ENCODE measurements at regions not wholly inside any gene's neighbourhood (a gene's known extent, or its start where the extent isn't known, plus 50 kb on each side); places are given as distances from the start of the nearest gene placed in this dataset.
A peak's percentile ranks its signal among the peaks of the same experiment; 100 is the strongest.

DNA sequence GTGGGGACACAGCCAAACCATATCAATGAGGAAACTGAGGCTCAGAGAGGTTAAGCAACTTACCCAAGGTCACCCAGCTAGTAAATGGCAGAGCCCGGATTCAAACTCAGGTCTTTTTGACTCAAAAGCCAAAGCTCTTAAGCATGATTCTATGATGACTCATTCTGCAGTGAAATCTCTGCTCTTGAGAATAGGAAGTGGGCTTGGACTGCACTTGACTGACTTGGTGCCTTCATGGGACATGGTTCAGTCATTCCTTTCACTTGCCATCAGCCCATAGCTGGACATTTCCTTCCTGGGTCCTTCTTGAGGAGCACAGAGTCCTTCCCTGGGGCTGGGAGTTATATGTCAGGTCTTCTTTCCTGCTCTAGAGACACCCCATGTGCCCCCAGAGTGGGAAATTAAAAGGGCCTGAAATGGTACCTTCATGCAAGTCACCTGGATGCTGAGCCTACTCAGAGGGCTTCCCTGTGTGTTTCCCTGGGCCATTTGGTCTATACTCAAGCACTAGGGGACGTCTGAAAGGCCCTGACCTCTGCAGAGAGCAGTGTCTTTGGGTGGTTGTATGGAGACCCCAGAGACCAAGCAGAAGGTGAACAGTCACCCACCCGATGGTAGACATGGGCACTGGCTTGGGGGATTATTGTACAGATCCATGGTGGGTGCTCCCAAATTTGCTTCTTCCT, 62.4 kb upstream of the SDK1 start:
- Histone ChIP-seq H3K4me3 (ENCODE audit: insufficient read depth, low read depth, low read length) (no peak overlapping the region), H3K27ac (ENCODE audit: low read depth, low read length) (no peak overlapping the region), H4K20me1 (ENCODE audit: insufficient read depth, low read length) (no peaks in the 10 kb centered on the region), H3K36me3 (ENCODE audit: insufficient read depth, low read length) (no peaks in the 10 kb centered on the region), H3K9ac (ENCODE audit: low read length) (no peak overlapping the region), H3K9me3 (ENCODE audit: insufficient read depth, low read depth, low read length) (peaks cover 18% of the 10 kb centered on the region), H2AFZ (ENCODE audit: low read depth, low read length) (no peak overlapping the region), H3K4me2 (ENCODE audit: low read length) (peak overlapping the region; percentile 44), H3K4me1 (ENCODE audit: insufficient read depth, low read length) (peaks cover 2% of the 10 kb centered on the region), H3K79me2 (ENCODE audit: insufficient read depth, low read length) (no peaks in the 10 kb centered on the region), H3K27me3 (ENCODE audit: insufficient read depth, low read length) (no peaks in the 10 kb centered on the region)
- H3K9me3 Mint-ChIP-seq (ENCODE audit: unreplicated experiment) = peaks cover 15% of the 10 kb centered on the region
- no peak for FAIRE-seq
- H3K36me3 Mint-ChIP-seq (ENCODE audit: low read depth, unreplicated experiment) = no peaks in the 10 kb centered on the region
- H3K27ac Mint-ChIP-seq (ENCODE audit: unreplicated experiment) = no peak overlapping the region
- no peaks in the 10 kb centered on the region for H3K4me1 Mint-ChIP-seq (ENCODE audit: low read depth, unreplicated experiment)
- no peak overlapping the region for H3K4me3 Mint-ChIP-seq (ENCODE audit: unreplicated experiment)
- DNase-seq (ENCODE audit: low read depth) = peak; percentile 16
- TF ChIP-seq EZH2 (IDR thresholded peaks at IDR 0.05; ENCODE audit: insufficient read depth, low read length) = no peak
- H3K27me3 Mint-ChIP-seq (ENCODE audit: low read depth, unreplicated experiment) = peaks cover 6% of the 10 kb centered on the region

DNA sequence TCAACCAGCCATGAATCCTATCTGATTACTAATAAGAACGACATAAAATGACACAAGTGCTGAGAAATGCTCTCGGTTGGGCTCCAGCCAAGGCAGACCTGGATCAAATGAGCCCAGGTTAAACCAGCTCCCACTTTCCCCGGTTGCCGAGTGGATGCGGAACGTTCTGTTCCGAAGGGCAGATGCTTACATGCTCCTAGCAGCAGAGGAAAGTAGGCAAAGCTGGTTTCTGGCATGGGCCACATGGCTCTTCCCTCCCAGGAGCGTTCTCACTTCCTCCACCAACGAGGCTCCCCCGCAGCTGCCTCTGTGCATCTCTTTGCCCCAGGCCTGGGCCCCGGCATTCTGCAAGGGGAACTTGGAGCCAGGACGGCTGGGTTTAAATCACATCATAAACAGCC, 61.8 kb upstream of the SDK1 start:
- H3K27ac Mint-ChIP-seq (ENCODE audit: unreplicated experiment) = no peak overlapping the region
- Histone ChIP-seq H3K4me1 (ENCODE audit: insufficient read depth, low read length) (peaks cover 8% of the 10 kb centered on the region), H3K27ac (ENCODE audit: low read depth, low read length) (no peak overlapping the region), H4K20me1 (ENCODE audit: insufficient read depth, low read length) (no peaks in the 10 kb centered on the region), H3K36me3 (ENCODE audit: insufficient read depth, low read length) (no peaks in the 10 kb centered on the region), H3K27me3 (ENCODE audit: insufficient read depth, low read length) (no peaks in the 10 kb centered on the region), H3K9ac (ENCODE audit: low read length) (no peak overlapping the region), H3K79me2 (ENCODE audit: insufficient read depth, low read length) (no peaks in the 10 kb centered on the region), H3K9me3 (ENCODE audit: insufficient read depth, low read depth, low read length) (peaks cover 18% of the 10 kb centered on the region), H3K4me2 (ENCODE audit: low read length) (peak overlapping the region; percentile 44), H3K4me3 (ENCODE audit: insufficient read depth, low read depth, low read length) (no peak overlapping the region), H2AFZ (ENCODE audit: low read depth, low read length) (no peak overlapping the region)
- peaks cover 4% of the 10 kb centered on the region for H3K4me1 Mint-ChIP-seq (ENCODE audit: low read depth, unreplicated experiment)
- H3K4me3 Mint-ChIP-seq (ENCODE audit: unreplicated experiment) = no peak overlapping the region
- FAIRE-seq (no peak), DNase-seq (ENCODE audit: low read depth) (peak; percentile 25)
- H3K9me3 Mint-ChIP-seq (ENCODE audit: unreplicated experiment) = peaks cover 15% of the 10 kb centered on the region
- peaks cover 6% of the 10 kb centered on the region for H3K27me3 Mint-ChIP-seq (ENCODE audit: low read depth, unreplicated experiment)
- no peak for TF ChIP-seq EZH2 (IDR thresholded peaks at IDR 0.05; ENCODE audit: insufficient read depth, low read length)
- TF ChIP-seq, protein P1, sequence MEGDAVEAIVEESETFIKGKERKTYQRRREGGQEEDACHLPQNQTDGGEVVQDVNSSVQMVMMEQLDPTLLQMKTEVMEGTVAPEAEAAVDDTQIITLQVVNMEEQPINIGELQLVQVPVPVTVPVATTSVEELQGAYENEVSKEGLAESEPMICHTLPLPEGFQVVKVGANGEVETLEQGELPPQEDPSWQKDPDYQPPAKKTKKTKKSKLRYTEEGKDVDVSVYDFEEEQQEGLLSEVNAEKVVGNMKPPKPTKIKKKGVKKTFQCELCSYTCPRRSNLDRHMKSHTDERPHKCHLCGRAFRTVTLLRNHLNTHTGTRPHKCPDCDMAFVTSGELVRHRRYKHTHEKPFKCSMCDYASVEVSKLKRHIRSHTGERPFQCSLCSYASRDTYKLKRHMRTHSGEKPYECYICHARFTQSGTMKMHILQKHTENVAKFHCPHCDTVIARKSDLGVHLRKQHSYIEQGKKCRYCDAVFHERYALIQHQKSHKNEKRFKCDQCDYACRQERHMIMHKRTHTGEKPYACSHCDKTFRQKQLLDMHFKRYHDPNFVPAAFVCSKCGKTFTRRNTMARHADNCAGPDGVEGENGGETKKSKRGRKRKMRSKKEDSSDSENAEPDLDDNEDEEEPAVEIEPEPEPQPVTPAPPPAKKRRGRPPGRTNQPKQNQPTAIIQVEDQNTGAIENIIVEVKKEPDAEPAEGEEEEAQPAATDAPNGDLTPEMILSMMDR (IDR thresholded peaks at IDR 0.05; ENCODE audit: insufficient read depth, low read depth, low read length) = no peak
- no peaks in the 10 kb centered on the region for H3K36me3 Mint-ChIP-seq (ENCODE audit: low read depth, unreplicated experiment)

DNA sequence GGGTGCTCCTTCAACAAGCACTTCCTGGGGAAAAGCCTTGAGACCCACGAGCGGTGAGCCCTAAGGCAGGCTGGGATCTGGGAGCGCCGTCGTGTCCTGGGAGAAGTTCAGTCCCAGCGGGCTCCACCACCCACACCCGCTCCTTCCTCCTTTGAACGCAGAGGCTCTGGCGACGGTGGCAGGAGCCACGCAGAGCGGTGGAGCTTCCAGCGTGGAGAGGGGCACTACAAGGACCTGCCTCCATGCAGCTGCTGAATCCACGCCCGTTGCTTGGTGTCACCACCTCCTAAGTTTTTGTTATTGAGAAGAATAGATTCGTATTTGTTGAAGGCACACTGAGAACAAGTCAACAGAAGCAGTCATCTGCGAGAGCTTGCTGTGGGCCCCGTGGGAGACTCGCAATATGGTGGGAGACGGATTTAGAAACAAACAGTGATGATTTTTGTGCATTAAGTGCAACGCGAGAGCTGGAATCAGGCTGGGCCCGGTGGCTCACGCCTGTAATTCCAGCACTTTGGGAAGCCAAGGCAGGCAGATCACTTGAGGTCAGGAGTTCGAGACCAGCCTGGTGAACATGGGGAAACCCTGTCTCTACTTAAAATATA, 60.1 kb upstream of the SDK1 start:
- H3K4me2 ChIP-seq (ENCODE audit: low read length) = no peak overlapping the region
- H3K36me3 ChIP-seq (ENCODE audit: insufficient read depth, low read length) = no peaks in the 10 kb centered on the region
- no peak overlapping the region for H3K4me3 ChIP-seq (ENCODE audit: insufficient read depth, low read depth, low read length)
- no peak overlapping the region for H3K27ac ChIP-seq (ENCODE audit: low read depth, low read length)
- Mint-ChIP-seq H3K27ac (ENCODE audit: unreplicated experiment) (no peak overlapping the region), H3K4me3 (ENCODE audit: unreplicated experiment) (no peak overlapping the region), H3K9me3 (ENCODE audit: unreplicated experiment) (peaks cover 11% of the 10 kb centered on the region), H3K4me1 (ENCODE audit: low read depth, unreplicated experiment) (peaks cover 11% of the 10 kb centered on the region), H3K36me3 (ENCODE audit: low read depth, unreplicated experiment) (no peaks in the 10 kb centered on the region), H3K27me3 (ENCODE audit: low read depth, unreplicated experiment) (peaks cover 6% of the 10 kb centered on the region)
- peaks cover 18% of the 10 kb centered on the region for H3K4me1 ChIP-seq (ENCODE audit: insufficient read depth, low read length)
- no peaks in the 10 kb centered on the region for H3K79me2 ChIP-seq (ENCODE audit: insufficient read depth, low read length)
- H3K27me3 ChIP-seq (ENCODE audit: insufficient read depth, low read length) = no peaks in the 10 kb centered on the region
- no peak overlapping the region for H2AFZ ChIP-seq (ENCODE audit: low read depth, low read length)
- FAIRE-seq (no peak), DNase-seq (ENCODE audit: low read depth) (no peak)
- H3K9me3 ChIP-seq (ENCODE audit: insufficient read depth, low read depth, low read length) = peaks cover 9% of the 10 kb centered on the region
- no peak for TF ChIP-seq EZH2 (IDR thresholded peaks at IDR 0.05; ENCODE audit: insufficient read depth, low read length)
- TF ChIP-seq, protein P1 (IDR thresholded peaks at IDR 0.05; ENCODE audit: insufficient read depth, low read depth, low read length) = no peak
- H3K9ac ChIP-seq (ENCODE audit: low read length) = no peak overlapping the region
- no peaks in the 10 kb centered on the region for H4K20me1 ChIP-seq (ENCODE audit: insufficient read depth, low read length)

Data from astrocyte (in vitro differentiated cells and primary cell).